Esophagus squamous epithelium (tissue), 4 donors: ENCODE measurements at regions not wholly inside any gene's neighbourhood (a gene's known extent, or its start where the extent isn't known, plus 50 kb on each side); places are given as distances from the start of the nearest gene placed in this dataset.

Experiments used
- CTCF ChIP-seq, 6 experiments: fragments of 450-650 bp in 4 of 6; fragments of 200-600 bp in 2 of 6; sonication (generic) in 2 of 6; IDR thresholded peaks; one replicate each; pipeline ENCODE4 v1.5.1; 2016 to 2019; ENCODE audit warnings: antibody characterized with exemption in 6 of 6, mild to moderate bottlenecking in 4 of 6, moderate library complexity in 4 of 6
- POLR2A ChIP-seq, 4 donors: fragments of 450-650 bp; IDR thresholded peaks; one replicate each; pipeline ENCODE4 v1.6.1; 2017; ENCODE audit warnings: antibody characterized with exemption in 4 of 4, mild to moderate bottlenecking in 4 of 4, moderate library complexity in 3 of 4

GRCh38 chr15:62958528-62959363 lies 83.8 kb upstream of the TPM1 start:
- TF ChIP-seq CTCF (IDR thresholded peaks at IDR 0.05) (no peak), POLR2A (IDR thresholded peaks at IDR 0.05) (no peak)
